Gastrocnemius medialis (tissue), 4 donors: ENCODE measurements at regions not wholly inside any gene's neighbourhood (a gene's known extent, or its start where the extent isn't known, plus 50 kb on each side); places are given as distances from the start of the nearest gene placed in this dataset.
"Not testable (repeated sequence)": the region's sequence is repeated elsewhere in the genome, so short reads cannot be mapped to it uniquely, and the experiment has no call there.

Experiments
- ATAC-seq, 2 donors: fragments of 150-250 bp; one replicate each; pipeline ENCODE4 v1.9.1; 2016
- DNase-seq, 2 donors: peaks; one replicate each; pipeline ENCODE4 v3.0.0-alpha.2; 2019
- H3K27ac ChIP-seq, 4 donors: fragments of 200-600 bp; sonication (generic); 1 replicate in 1 of 4; 2 replicates in 3 of 4; pipeline ENCODE4 v1.5.1; 2016 to 2018; ENCODE audit warnings: mild to moderate bottlenecking in 2 of 4, moderate library complexity in 1 of 4
- H3K27me3 ChIP-seq, 3 donors: fragments of 200-600 bp; sonication (generic) in 2 of 3; 1 replicate in 1 of 3; 2 replicates in 2 of 3; pipeline versions ENCODE4 v1.5.1 to v1.6.0; 2016 to 2019; ENCODE audit warnings: mild to moderate bottlenecking in 1 of 3, moderate library complexity in 1 of 3
- H3K36me3 ChIP-seq, 2 donors: fragments of 200-600 bp; sonication (generic) in 1 of 2; one replicate each; pipeline ENCODE4 v1.5.1; 2017 to 2018
- H3K4me1 ChIP-seq, 2 donors: fragments of 200-600 bp; sonication (generic) in 1 of 2; one replicate each; pipeline ENCODE4 v1.5.1; 2016 to 2017; ENCODE audit warnings: mild to moderate bottlenecking in 2 of 2
- H3K4me3 ChIP-seq, 4 donors: fragments of 200-600 bp; sonication (generic) in 3 of 4; 1 replicate in 1 of 4; 2 replicates in 3 of 4; pipeline ENCODE4 v1.5.1; 2016 to 2019; ENCODE audit warnings: mild to moderate bottlenecking in 2 of 4
- H3K9me3 ChIP-seq, 3 donors: fragments of 200-600 bp; sonication (generic) in 2 of 3; 1 replicate in 1 of 3; 2 replicates in 2 of 3; pipeline ENCODE4 v1.5.1; 2016 to 2019
- POLR2A ChIP-seq, 2 donors: fragments of 450-650 bp; IDR thresholded peaks; one replicate each; pipeline ENCODE4 v1.6.1; 2017; ENCODE audit warnings: antibody characterized with exemption in 2 of 2, mild to moderate bottlenecking in 2 of 2, moderate library complexity in 2 of 2
- in situ Hi-C, 4 donors: fragments of 200-750 bp; cut with MboI; loops; one replicate each; pipeline versions ENCODE4 v1.15.0 to v1.8.0; 2017; ENCODE audit warnings: low sequenced_read_pairs in 4 of 4
- intact Hi-C: fragments of 100-400 bp; cut with DNase I; formaldehyde crosslinking; loops from one replicate; pipeline ENCODE4 v1.15.1; 2023; ENCODE audit warnings: low total_unique reads
- TF ChIP-seq, protein P1 (sequence below), 5 experiments: fragments of 450-650 bp in 3 of 5; fragments of 200-600 bp in 2 of 5; sonication (generic) in 2 of 5; IDR thresholded peaks in 4 of 5; conservative IDR thresholded peaks in 1 of 5; 1 replicate in 4 of 5; 2 replicates in 1 of 5; pipeline ENCODE4 v1.5.1; 2016 to 2019; ENCODE audit warnings: antibody characterized with exemption in 5 of 5, mild to moderate bottlenecking in 3 of 5, moderate library complexity in 3 of 5

DNA sequence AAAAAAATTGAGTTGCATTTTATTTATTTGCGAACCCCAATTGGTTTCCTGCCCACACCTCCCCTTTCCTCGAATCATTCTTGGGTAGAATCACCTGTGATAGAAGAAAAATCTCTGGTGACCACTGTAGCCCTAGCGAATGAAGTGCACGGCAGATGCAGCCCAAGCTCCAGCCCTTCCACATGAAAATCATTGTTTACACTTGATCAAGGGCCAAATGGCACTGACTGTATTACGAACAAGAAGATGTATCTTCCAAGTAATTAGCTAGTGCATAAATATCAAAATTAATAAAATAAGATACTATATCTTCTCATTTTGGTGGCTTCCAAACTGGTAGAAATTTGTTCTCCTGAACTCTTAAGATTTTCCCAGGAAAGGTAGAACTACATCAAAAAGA is 93.4 kb upstream of the ARID1B start:
- Histone ChIP-seq H3K27ac (no peak overlapping the region), H3K9me3 (no peaks in the 10 kb centered on the region), H3K36me3 (no peaks in the 10 kb centered on the region), H3K4me1 (peaks cover 7 to 13% of the 10 kb centered on the region in 2 donors), H3K27me3 (no peaks in the 10 kb centered on the region), H3K4me3 (no peak overlapping the region)
- TF ChIP-seq POLR2A (IDR thresholded peaks at IDR 0.05) = no peak
- TF ChIP-seq, protein P1, sequence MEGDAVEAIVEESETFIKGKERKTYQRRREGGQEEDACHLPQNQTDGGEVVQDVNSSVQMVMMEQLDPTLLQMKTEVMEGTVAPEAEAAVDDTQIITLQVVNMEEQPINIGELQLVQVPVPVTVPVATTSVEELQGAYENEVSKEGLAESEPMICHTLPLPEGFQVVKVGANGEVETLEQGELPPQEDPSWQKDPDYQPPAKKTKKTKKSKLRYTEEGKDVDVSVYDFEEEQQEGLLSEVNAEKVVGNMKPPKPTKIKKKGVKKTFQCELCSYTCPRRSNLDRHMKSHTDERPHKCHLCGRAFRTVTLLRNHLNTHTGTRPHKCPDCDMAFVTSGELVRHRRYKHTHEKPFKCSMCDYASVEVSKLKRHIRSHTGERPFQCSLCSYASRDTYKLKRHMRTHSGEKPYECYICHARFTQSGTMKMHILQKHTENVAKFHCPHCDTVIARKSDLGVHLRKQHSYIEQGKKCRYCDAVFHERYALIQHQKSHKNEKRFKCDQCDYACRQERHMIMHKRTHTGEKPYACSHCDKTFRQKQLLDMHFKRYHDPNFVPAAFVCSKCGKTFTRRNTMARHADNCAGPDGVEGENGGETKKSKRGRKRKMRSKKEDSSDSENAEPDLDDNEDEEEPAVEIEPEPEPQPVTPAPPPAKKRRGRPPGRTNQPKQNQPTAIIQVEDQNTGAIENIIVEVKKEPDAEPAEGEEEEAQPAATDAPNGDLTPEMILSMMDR (IDR thresholded peaks at IDR 0.05 in 4 of 5, conservative IDR thresholded peaks at IDR 0.05 in 1 of 5) = no peak
- DNase-seq (no peak), ATAC-seq (no peak)
- intact Hi-C loops (loop anchor here (10.0 kb wide), 1 partner anchor 171 kb away; no protein-coding TSS in a partner anchor), in situ Hi-C loops (loop anchor here in 3 of 4 donors (10.0 kb wide), 5 partner anchors 81 to 341 kb away; partner anchors contain the start of gene ARID1B (in 1 of the 3))

DNA sequence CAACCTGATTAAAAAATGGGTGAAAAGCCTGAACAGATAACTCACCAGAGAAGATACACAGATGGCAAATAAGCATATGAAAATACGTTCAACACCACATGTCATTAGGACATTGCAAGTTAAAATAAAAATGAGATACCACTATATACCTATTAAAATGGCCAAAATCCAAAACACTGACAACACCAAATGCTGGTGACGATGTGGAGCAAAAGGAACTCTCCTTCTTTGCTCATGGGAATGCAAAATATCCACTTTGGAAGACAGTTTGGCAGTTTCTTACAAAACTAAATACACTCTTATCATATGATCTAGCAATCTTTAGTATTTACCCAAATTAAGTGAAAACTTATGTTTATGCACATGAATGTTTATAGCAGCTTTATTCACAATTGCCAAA is 100.5 kb upstream of the ARID1B start:
- in situ Hi-C loops (no loop called here), intact Hi-C loops (no loop called here)
- Histone ChIP-seq H3K9me3 (no peaks in the 10 kb centered on the region), H3K27me3 (peaks cover 0 to 3% (median 0%) of the 10 kb centered on the region in 3 donors), H3K4me3 (no peak overlapping the region), H3K36me3 (no peaks in the 10 kb centered on the region), H3K4me1 (no peaks in the 10 kb centered on the region), H3K27ac (no peak overlapping the region)
- no peak for TF ChIP-seq POLR2A (IDR thresholded peaks at IDR 0.05)
- TF ChIP-seq, protein P1 (IDR thresholded peaks at IDR 0.05 in 4 of 5, conservative IDR thresholded peaks at IDR 0.05 in 1 of 5) = no peak
- ATAC-seq (no peak), DNase-seq (no peak)

DNA sequence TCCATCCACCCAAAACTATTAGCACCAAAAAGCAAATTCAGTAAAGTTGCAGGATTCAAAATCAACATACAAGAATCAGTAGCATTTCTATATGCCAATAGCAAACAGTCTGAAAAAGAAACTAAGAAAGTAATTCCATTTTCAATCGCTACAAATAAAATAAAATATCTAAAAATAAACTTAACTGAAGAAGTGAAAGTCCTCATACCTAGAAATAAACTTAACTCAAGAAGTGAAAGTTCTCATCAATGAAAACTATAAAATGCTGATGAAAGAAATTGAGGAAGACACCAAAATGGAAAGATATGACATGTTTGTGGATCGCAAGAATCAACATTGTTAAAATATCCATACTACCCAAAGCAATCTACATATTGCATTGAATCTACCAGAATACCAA is 103.0 kb upstream of the ARID1B start:
- DNase-seq (no peak), ATAC-seq (no peak)
- intact Hi-C loops = no loop called here
- H3K9me3 ChIP-seq = no peaks in the 10 kb centered on the region
- in situ Hi-C loops = no loop called here
- no peak overlapping the region for H3K27ac ChIP-seq
- TF ChIP-seq, protein P1 (IDR thresholded peaks at IDR 0.05 in 4 of 5, conservative IDR thresholded peaks at IDR 0.05 in 1 of 5) = no peak
- no peaks in the 10 kb centered on the region for H3K4me1 ChIP-seq
- H3K36me3 ChIP-seq = no peaks in the 10 kb centered on the region
- no peak overlapping the region for H3K4me3 ChIP-seq
- peaks cover 0 to 3% (median 0%) of the 10 kb centered on the region in 3 donors for H3K27me3 ChIP-seq

DNA sequence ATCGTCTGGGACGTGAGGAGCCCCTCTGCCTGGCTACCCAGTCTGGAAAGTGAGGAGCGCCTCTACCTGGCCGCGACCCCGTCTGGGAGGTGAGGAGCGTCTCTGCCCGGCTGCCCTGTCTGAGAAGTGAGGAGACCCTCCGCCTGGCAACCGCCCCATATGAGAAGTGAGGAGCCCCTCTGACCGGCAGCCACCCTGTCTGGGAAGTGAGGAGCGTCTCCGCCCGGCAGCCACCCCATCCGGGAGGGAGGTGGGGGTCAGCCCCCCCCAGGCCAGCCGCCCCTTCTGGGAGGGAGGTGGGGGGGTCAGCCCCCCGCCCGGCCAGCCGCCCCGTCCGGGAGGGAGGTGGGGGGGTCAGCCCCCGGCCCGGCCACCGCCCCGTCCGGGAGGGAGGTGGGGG is 107.1 kb upstream of the ARID1B start:
- DNase-seq, in situ Hi-C loops, H3K27ac ChIP-seq, intact Hi-C loops, H3K4me1 ChIP-seq, H3K36me3 ChIP-seq, H3K4me3 ChIP-seq, ATAC-seq, H3K27me3 ChIP-seq, H3K9me3 ChIP-seq: not testable (repeated sequence)

DNA sequence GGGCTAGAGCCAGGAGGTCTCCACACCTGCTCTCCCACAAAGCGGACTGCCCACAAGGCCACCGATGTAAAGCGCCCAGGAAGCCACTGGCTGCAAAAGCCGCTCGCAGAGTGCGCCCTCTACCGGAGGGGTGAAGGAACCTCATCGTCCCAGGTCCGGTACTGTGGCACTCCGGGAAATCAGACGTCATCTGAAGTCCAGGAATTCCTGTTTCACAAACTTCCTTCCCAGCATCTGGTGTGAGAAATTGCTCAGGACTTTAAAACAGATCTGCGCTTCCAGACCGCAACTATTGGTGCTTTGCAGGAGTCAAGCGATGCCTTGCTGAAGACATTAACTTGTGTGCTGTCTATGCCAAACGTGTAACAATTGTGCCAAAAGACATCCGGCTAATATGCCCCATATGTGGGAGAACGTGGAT is 115.1 kb upstream of the ARID1B start:
- TF ChIP-seq, protein P1 (IDR thresholded peaks at IDR 0.05 in 4 of 5, conservative IDR thresholded peaks at IDR 0.05 in 1 of 5) = peak in 4 of 5 experiments; percentile 11 to 51 (median 17)
- TF ChIP-seq POLR2A (IDR thresholded peaks at IDR 0.05) = no peak
- intact Hi-C loops (no loop called here), in situ Hi-C loops (no loop called here)
- DNase-seq (no peak), ATAC-seq (no peak)
- Histone ChIP-seq H3K36me3 (no peaks in the 10 kb centered on the region), H3K9me3 (no peaks in the 10 kb centered on the region), H3K4me1 (peaks cover 8 to 12% of the 10 kb centered on the region in 2 donors), H3K27ac (no peak overlapping the region), H3K27me3 (no peaks in the 10 kb centered on the region), H3K4me3 (no peak overlapping the region)
